ENCODE measurements at regions not wholly inside any gene's neighbourhood (a gene's known extent, or its start where the extent isn't known, plus 50 kb on each side); places are given as distances from the start of the nearest gene placed in this dataset.
"Not testable (repeated sequence)": the region's sequence is repeated elsewhere in the genome, so short reads cannot be mapped to it uniquely, and the experiment has no call there.

DNA sequence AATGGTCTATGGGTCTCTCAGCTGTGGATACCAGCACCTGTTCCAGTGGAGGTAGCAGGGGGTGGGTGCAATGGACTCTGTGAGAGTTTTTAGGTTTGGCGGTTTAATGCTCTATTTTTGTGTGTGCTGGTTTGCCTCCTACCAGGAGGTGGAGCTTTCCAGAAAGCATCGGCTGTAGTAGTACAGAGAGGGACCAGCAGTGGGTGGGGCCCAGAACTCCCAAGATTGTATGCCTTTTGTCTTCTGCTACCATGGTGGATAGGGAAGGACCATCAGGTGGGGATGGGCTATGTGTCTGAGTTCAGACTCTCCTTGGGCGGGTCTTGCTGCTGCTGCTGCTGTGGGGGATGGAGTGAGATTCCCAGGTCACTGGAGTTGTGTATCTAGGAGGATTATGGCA is 557.2 kb upstream of the GRID2 start:
- TF ChIP-seq, protein P1, sequence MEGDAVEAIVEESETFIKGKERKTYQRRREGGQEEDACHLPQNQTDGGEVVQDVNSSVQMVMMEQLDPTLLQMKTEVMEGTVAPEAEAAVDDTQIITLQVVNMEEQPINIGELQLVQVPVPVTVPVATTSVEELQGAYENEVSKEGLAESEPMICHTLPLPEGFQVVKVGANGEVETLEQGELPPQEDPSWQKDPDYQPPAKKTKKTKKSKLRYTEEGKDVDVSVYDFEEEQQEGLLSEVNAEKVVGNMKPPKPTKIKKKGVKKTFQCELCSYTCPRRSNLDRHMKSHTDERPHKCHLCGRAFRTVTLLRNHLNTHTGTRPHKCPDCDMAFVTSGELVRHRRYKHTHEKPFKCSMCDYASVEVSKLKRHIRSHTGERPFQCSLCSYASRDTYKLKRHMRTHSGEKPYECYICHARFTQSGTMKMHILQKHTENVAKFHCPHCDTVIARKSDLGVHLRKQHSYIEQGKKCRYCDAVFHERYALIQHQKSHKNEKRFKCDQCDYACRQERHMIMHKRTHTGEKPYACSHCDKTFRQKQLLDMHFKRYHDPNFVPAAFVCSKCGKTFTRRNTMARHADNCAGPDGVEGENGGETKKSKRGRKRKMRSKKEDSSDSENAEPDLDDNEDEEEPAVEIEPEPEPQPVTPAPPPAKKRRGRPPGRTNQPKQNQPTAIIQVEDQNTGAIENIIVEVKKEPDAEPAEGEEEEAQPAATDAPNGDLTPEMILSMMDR (IDR thresholded peaks at IDR 0.05; ENCODE audit: low read depth, low read length), result no peak
- no peak for DNase-seq (ENCODE audit: extremely low read depth, low read depth)

DNA sequence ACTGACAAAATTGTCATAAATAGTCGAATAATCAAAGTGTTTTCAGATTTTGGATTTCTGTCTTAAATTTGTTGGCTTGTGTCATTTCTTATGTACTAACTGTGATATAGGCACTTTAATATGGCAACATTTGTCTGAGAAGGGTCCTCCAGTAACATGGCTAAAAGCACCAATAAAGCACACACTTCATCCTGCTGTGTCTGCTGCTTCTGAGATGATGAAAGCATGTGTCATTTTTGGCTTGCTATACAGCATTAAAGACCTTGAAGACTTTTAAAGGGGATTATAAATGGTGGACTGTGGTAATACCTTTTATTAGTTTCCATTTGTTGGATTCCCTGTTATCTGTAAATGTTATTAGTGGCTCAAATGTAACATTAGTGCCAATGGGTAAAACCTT is 551.8 kb upstream of the GRID2 start:
- no peak for DNase-seq (ENCODE audit: extremely low read depth, low read depth)
- TF ChIP-seq, protein P1 (IDR thresholded peaks at IDR 0.05; ENCODE audit: low read depth, low read length), result no peak

DNA sequence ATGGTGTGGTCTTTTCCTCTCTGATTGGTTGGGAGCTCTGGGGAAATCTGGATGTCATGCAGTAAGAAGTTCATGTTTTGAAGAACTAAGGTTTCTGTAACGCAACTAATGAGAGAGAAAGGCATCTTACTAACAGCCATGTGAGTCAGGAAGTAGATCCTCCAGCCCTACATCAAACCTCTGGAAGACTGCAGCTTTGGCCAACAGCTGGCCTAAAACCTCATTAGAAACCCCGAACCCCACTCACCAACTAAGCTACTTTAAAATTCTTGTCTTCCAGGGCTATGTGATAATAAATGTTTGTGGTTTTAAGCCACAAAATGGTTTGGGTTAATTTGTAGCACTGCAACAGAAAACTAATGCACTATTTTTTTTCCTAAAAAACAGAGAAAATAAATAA is 549.0 kb upstream of the GRID2 start:
- TF ChIP-seq, protein P1 (IDR thresholded peaks at IDR 0.05; ENCODE audit: low read depth, low read length), result no peak
- no peak for DNase-seq (ENCODE audit: extremely low read depth, low read depth)

DNA sequence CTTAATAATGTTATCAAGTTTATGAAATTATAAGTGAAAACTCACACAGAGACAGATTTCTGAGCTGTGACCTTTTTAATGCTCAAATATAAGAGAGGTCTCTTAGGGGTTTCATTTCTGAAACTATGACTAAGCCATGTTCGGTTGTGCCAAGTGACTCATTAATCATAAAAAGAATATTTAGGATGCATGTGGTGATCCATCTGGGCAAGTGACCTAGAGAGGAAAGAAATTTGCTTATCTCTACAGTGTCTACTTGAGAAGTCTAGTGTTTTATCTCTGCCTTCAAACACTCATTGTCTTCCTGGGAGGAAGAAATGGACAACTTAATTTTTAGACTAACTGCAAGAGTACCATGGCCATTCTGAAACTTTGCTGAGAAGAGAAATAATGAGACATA is 545.3 kb upstream of the GRID2 start:
- no peak for DNase-seq (ENCODE audit: extremely low read depth, low read depth)
- TF ChIP-seq, protein P1 (IDR thresholded peaks at IDR 0.05; ENCODE audit: low read depth, low read length), result no peak

DNA sequence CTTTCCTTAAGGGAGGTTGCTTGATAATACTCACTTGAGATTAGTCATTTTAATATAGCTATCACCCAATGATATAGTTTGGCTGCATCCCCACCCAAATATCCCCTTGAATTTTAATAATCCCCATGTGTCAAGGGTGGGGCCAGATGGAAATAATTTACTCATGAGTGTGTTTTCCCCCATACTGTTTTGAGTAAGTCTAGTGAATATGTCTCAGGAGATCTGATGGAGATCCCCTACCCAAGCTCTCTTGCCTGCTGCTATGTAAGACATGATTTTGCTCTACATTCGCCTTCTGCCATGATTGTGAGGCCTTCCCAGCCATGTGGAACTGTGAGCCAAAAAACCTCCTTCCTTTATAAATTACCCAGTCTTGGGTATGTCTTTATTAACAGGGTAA is 539.7 kb upstream of the GRID2 start:
- TF ChIP-seq, protein P1 (IDR thresholded peaks at IDR 0.05; ENCODE audit: low read depth, low read length), result no peak
- DNase-seq (ENCODE audit: extremely low read depth, low read depth), result no peak

DNA sequence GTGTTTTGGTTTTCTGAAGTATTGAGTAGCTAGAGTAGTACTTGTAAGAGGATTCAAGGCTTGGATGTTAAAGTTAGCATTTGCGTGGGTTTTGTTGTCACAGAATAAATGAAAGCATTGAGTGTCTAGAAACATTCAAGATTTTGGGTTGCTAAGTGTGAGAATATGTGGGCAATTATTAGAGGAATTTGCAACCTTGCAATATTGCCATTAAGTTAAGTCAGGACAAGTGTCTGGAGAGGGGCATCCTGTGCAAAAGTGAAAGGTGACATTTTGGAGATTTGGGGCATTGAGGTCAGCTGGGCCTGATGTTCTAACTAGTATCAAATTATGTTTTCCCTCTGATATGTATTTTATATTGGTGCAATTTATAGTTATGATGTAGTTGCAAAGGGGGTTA is 533.9 kb upstream of the GRID2 start:
- TF ChIP-seq, protein P1 (IDR thresholded peaks at IDR 0.05; ENCODE audit: low read depth, low read length), result no peak
- DNase-seq (ENCODE audit: extremely low read depth, low read depth), result no peak

DNA sequence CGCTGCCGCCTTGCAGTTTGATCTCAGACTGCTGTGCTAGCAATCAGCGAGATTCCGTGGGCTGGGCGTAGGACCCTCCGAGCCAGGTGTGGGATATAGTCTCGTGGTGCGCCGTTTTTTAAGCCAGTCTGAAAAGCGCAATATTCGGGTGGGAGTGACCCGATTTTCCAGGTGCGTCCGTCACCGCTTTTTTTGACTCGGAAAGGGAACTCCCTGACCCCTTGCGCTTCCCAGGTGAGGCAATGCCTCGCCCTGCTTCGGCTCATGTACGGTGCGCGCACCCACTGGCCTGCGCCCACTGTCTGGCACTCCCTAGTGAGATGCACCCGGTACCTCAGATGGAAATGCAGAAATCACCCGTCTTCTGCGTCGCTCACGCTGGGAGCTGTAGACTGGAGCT is 512.1 kb upstream of the GRID2 start:
- DNase-seq (ENCODE audit: extremely low read depth, low read depth), result not testable (repeated sequence)

DNA sequence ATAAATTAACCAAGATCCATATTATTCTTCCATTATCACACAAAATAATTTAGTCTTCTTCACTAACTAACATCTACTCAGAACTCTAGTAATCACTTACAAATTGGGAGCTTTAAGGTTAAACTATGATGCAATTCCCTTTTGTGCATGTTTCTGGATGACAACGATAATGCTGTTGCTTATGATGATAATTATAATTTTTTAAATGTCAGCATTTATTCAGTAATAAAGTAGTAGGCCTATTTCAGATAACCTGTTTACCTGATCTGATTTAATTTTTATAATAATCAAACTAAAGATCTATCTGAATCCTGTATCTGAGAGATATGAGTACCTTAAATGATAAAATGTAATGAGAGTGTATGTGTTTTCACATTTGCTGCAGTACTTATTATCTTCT is 507.8 kb upstream of the GRID2 start:
- TF ChIP-seq, protein P1 (IDR thresholded peaks at IDR 0.05; ENCODE audit: low read depth, low read length), result no peak

More for the DNA sequence above, 507.8 kb upstream of the GRID2 start:
- no peak for DNase-seq (ENCODE audit: extremely low read depth, low read depth)

Data from AG09319 (cell line).